SK-N-SH (cell line): ENCODE measurements at regions not wholly inside any gene's neighbourhood (a gene's known extent, or its start where the extent isn't known, plus 50 kb on each side); places are given as distances from the start of the nearest gene placed in this dataset.

ENCODE experiments used
- CTCF ChIA-PET: fragments of 300-600, 350-600 bp; formaldehyde crosslinking; extraction: SDS; loops from one replicate; lab custom pipeline; 2021; lab: Yijun Ruan, JAX
- POLR2A ChIA-PET: fragments of 350-600 bp; sonication (Branson Sonifier 250); formaldehyde crosslinking; extraction: SDS; loops from one replicate; lab custom pipeline; 2020; ENCODE audit warnings: antibody characterized with exemption, inconsistent platforms; lab: Yijun Ruan, JAX
- DNase-seq: peaks from one replicate; pipeline ENCODE4 v3.0.0; 2012
- H2AFZ ChIP-seq: fragments of 200-600 bp; sonication (generic); 2 replicates; pipeline ENCODE4 v1.8.1; 2016; ENCODE audit warnings: antibody characterized with exemption, mild to moderate bottlenecking, low read depth
- H3F3A ChIP-seq: fragments of 200-600 bp; sonication (generic); replicated peaks from 2 replicates; pipeline ENCODE3; 2016; ENCODE audit warnings: antibody characterized with exemption, mild to moderate bottlenecking; ENCODE audit not compliant: insufficient read depth
- H3K27ac ChIP-seq, 2 experiments: fragments of 200-500 bp in 1 of 2; fragments of 200-600 bp in 1 of 2; sonication (Bioruptor generic) in 1 of 2; sonication (generic), shearing (Covaris generic) in 1 of 2; 2 replicates each; pipeline versions ENCODE4 v1.5.1 to v1.6.1; 2014 to 2016; ENCODE audit warnings: low read depth in 2 of 2, inconsistent platforms in 1 of 2, low read length in 1 of 2, mild to moderate bottlenecking in 1 of 2, mixed read lengths in 1 of 2
- H3K27me3 ChIP-seq: fragments of 200-600 bp; sonication (generic), shearing (Covaris generic); 2 replicates; pipeline ENCODE4 v1.6.1; 2016; ENCODE audit warnings: mixed run types; ENCODE audit not compliant: insufficient read depth
- H3K36me3 ChIP-seq, 2 experiments: fragments of 200-500 bp in 1 of 2; fragments of 200-600 bp in 1 of 2; sonication (Bioruptor generic) in 1 of 2; sonication (generic) in 1 of 2; replicated peaks in 1 of 2; 2 replicates each; pipeline versions ENCODE3 to v1.5.1; 2014 to 2016; ENCODE audit warnings: low read length in 1 of 2, mild to moderate bottlenecking in 1 of 2; ENCODE audit not compliant: insufficient read depth in 2 of 2, control insufficient read depth in 1 of 2
- H3K4me1 ChIP-seq, 2 experiments: fragments of 200-500 bp in 1 of 2; fragments of 200-600 bp in 1 of 2; sonication (Bioruptor generic) in 1 of 2; sonication (generic), shearing (Covaris generic) in 1 of 2; 2 replicates each; pipeline versions ENCODE4 v1.5.1 to v1.6.1; 2014 to 2016; ENCODE audit warnings: low read depth in 1 of 2, low read length in 1 of 2, mixed run types in 1 of 2; ENCODE audit not compliant: insufficient read depth in 2 of 2, control insufficient read depth in 1 of 2
- H3K4me2 ChIP-seq: fragments of 200-600 bp; sonication (generic), shearing (Covaris generic); 2 replicates; pipeline ENCODE4 v1.6.1; 2017; ENCODE audit warnings: mixed run types
- H3K4me3 ChIP-seq, 2 experiments: fragments of 200-500 bp in 1 of 2; fragments of 200-600 bp in 1 of 2; sonication (Bioruptor generic) in 1 of 2; sonication (generic), shearing (Covaris generic) in 1 of 2; 2 replicates each; pipeline versions ENCODE4 v1.5.1 to v1.8.1; 2014 to 2016; ENCODE audit warnings: low read depth in 2 of 2, inconsistent platforms in 1 of 2, low read length in 1 of 2, mild to moderate bottlenecking in 1 of 2, mixed read lengths in 1 of 2, moderate library complexity in 1 of 2
- H3K79me2 ChIP-seq: fragments of 200-600 bp; sonication (generic); 2 replicates; pipeline ENCODE4 v1.8.1; 2017; ENCODE audit warnings: mild to moderate bottlenecking; ENCODE audit not compliant: insufficient read depth
- H3K9ac ChIP-seq: fragments of 200-600 bp; sonication (generic); 2 replicates; pipeline ENCODE4 v1.6.1; 2017; ENCODE audit warnings: mixed run types
- H3K9me2 ChIP-seq: fragments of 200-600 bp; sonication (generic); 2 replicates; pipeline ENCODE4 v1.6.1; 2017; ENCODE audit warnings: mixed run types
- H3K9me3 ChIP-seq: fragments of 200-600 bp; sonication (generic); 2 replicates; pipeline ENCODE4 v1.6.1; 2017; ENCODE audit warnings: mixed run types, mild to moderate bottlenecking, moderate library complexity
- H4K20me1 ChIP-seq: fragments of 200-600 bp; sonication (generic); 2 replicates; pipeline ENCODE4 v1.6.1; 2017; ENCODE audit warnings: mild to moderate bottlenecking, mixed run types; ENCODE audit not compliant: insufficient read depth
- EP300 ChIP-seq, 2 experiments: IDR thresholded peaks; 2 replicates each; pipeline versions ENCODE4 v1.4.0 to v1.6.1; 2012; ENCODE audit warnings: borderline replicate concordance in 1 of 2, low read depth in 1 of 2, low read length in 1 of 2
- FOXJ3 ChIP-seq: sonication (generic); formaldehyde crosslinking; IDR thresholded peaks from 2 replicates; pipeline ENCODE4 v1.5.1; 2020; ENCODE audit warnings: mild to moderate bottlenecking, missing genetic modification reagents
- FOXM1 ChIP-seq: IDR thresholded peaks from 2 replicates; pipeline ENCODE4 v1.4.0; 2012; ENCODE audit warnings: low read depth, mild to moderate bottlenecking
- JUND ChIP-seq: IDR thresholded peaks from 2 replicates; pipeline ENCODE4 v1.4.0; 2012
- MXI1 ChIP-seq: IDR thresholded peaks from 2 replicates; pipeline ENCODE4 v1.6.1; 2012; ENCODE audit warnings: mild to moderate bottlenecking, low read depth, low read length, improper control_type of control experiment
- NFIC ChIP-seq: IDR thresholded peaks from 2 replicates; pipeline ENCODE4 v1.4.0; 2012; ENCODE audit warnings: borderline replicate concordance
- POLR2AphosphoS5 ChIP-seq: IDR thresholded peaks from 2 replicates; pipeline ENCODE4 v1.6.1; 2012; ENCODE audit warnings: low read depth, low read length
- RCOR1 ChIP-seq: fragments of 150-350 bp; IDR thresholded peaks from 2 replicates; pipeline ENCODE4 v1.6.1; 2017; ENCODE audit warnings: antibody characterized with exemption, low read length
- TEAD4 ChIP-seq: IDR thresholded peaks from 2 replicates; pipeline ENCODE4 v1.4.0; 2012; ENCODE audit warnings: mild to moderate bottlenecking, borderline replicate concordance; ENCODE audit not compliant: insufficient read depth
- USF2 ChIP-seq: fragments of 150-350 bp; IDR thresholded peaks from 2 replicates; pipeline ENCODE4 v1.6.1; 2017; ENCODE audit warnings: antibody characterized with exemption, low read length, low read depth, borderline replicate concordance
- WGBS: methylation state at CpG from one replicate; pipeline ENCODE4 v1.1.6; 2017; ENCODE audit warnings: low lambda C conversion rate; 5-methylcytosine and 5-hydroxymethylcytosine counted together
- TF ChIP-seq, protein P1 (sequence below): IDR thresholded peaks from 2 replicates; pipeline ENCODE4 v1.4.0; 2012; ENCODE audit warnings: low read depth, borderline replicate concordance
- TF ChIP-seq, protein P2 (sequence below): IDR thresholded peaks from 2 replicates; pipeline ENCODE4 v1.4.0; 2012; ENCODE audit warnings: low read depth

GRCh38 chr12:60930151-60930550 lies 1330.1 kb upstream of the USP15 start:
- Histone ChIP-seq H3K9ac (no peak overlapping the region), H4K20me1 (no peaks in the 10 kb centered on the region), H3K79me2 (no peaks in the 10 kb centered on the region), H3F3A (no peaks in the 10 kb centered on the region), H3K4me2 (no peak overlapping the region), H3K27me3 (no peaks in the 10 kb centered on the region), H3K36me3 (no peaks in the 10 kb centered on the region), H3K9me3 (peaks cover 8% of the 10 kb centered on the region), H3K4me1 (no peaks in the 10 kb centered on the region), H3K4me3 (no peak overlapping the region), H3K27ac (no peak overlapping the region), H2AFZ (no peak overlapping the region), H3K9me2 (0 out of 2 replicates have a peak, but pooled peaks cover 3% of the 10 kb centered on the region)
- TF ChIP-seq RCOR1 (no peak), FOXJ3 (no peak), USF2 (no peak), NFIC (no peak)
- DNase-seq = no peak
- ChIA-PET POLR2A (no interaction called here), CTCF (interaction anchor here (1.2 kb wide), 1 partner anchor 8 kb away, joined by 4 read pairs; no protein-coding TSS in a partner anchor)

- no peaks in the 10 kb centered on the region for H3K36me3 ChIP-seq
- peaks cover 8% of the 10 kb centered on the region for H3K9me3 ChIP-seq
- no peaks in the 10 kb centered on the region for H3K4me1 ChIP-seq
- no peaks in the 10 kb centered on the region for H3K79me2 ChIP-seq
- ChIA-PET CTCF (no interaction called here), POLR2A (no interaction called here)
- H2AFZ ChIP-seq = no peak overlapping the region
- H3K9me2 ChIP-seq = no peaks in the 10 kb centered on the region
- no peak overlapping the region for H3K4me2 ChIP-seq
- H3F3A ChIP-seq = no peaks in the 10 kb centered on the region
- TF ChIP-seq FOXM1 (no peak), FOXJ3 (no peak), NFIC (no peak), POLR2AphosphoS5 (no peak), EP300 (IDR thresholded peaks at IDR 0.05; ENCODE audit: borderline replicate concordance in 1 of 2, low read depth in 1 of 2, low read length in 1 of 2) (no peak), TEAD4 (no peak), JUND (no peak), MXI1 (no peak)
- TF ChIP-seq, protein P1, sequence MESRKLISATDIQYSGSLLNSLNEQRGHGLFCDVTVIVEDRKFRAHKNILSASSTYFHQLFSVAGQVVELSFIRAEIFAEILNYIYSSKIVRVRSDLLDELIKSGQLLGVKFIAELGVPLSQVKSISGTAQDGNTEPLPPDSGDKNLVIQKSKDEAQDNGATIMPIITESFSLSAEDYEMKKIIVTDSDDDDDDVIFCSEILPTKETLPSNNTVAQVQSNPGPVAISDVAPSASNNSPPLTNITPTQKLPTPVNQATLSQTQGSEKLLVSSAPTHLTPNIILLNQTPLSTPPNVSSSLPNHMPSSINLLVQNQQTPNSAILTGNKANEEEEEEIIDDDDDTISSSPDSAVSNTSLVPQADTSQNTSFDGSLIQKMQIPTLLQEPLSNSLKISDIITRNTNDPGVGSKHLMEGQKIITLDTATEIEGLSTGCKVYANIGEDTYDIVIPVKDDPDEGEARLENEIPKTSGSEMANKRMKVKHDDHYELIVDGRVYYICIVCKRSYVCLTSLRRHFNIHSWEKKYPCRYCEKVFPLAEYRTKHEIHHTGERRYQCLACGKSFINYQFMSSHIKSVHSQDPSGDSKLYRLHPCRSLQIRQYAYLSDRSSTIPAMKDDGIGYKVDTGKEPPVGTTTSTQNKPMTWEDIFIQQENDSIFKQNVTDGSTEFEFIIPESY = no peak
- TF ChIP-seq, protein P2, sequence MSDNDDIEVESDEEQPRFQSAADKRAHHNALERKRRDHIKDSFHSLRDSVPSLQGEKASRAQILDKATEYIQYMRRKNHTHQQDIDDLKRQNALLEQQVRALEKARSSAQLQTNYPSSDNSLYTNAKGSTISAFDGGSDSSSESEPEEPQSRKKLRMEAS = no peak
- H3K4me3 ChIP-seq = no peak overlapping the region
- H3K27me3 ChIP-seq = no peaks in the 10 kb centered on the region
- no peaks in the 10 kb centered on the region for H4K20me1 ChIP-seq
- no peak overlapping the region for H3K27ac ChIP-seq
- WGBS = 6% methylated on average over 8 of the region's 8 CpGs
- DNase-seq = no peak
- H3K9ac ChIP-seq = no peak overlapping the region
These were observed 1324.0 kb upstream of the USP15 start for GRCh38 chr12:60935981-60936761.
